C4-2B (cell line): ENCODE measurements at regions not wholly inside any gene's neighbourhood (a gene's known extent, or its start where the extent isn't known, plus 50 kb on each side); places are given as distances from the start of the nearest gene placed in this dataset.

Source experiments
- ZFX ChIP-seq: fragments of 450-650 bp; IDR thresholded peaks from 2 replicates; pipeline ENCODE4 v1.6.1; 2017
- TF ChIP-seq, protein P1 (sequence below): fragments of 450-650 bp; conservative IDR thresholded peaks from 2 replicates; pipeline ENCODE4 v1.5.1; 2017; ENCODE audit warnings: mild to moderate bottlenecking

GRCh38 chr21:17915976-17916375 is 96.8 kb upstream of the C21orf91 start:
- TF ChIP-seq, protein P1, sequence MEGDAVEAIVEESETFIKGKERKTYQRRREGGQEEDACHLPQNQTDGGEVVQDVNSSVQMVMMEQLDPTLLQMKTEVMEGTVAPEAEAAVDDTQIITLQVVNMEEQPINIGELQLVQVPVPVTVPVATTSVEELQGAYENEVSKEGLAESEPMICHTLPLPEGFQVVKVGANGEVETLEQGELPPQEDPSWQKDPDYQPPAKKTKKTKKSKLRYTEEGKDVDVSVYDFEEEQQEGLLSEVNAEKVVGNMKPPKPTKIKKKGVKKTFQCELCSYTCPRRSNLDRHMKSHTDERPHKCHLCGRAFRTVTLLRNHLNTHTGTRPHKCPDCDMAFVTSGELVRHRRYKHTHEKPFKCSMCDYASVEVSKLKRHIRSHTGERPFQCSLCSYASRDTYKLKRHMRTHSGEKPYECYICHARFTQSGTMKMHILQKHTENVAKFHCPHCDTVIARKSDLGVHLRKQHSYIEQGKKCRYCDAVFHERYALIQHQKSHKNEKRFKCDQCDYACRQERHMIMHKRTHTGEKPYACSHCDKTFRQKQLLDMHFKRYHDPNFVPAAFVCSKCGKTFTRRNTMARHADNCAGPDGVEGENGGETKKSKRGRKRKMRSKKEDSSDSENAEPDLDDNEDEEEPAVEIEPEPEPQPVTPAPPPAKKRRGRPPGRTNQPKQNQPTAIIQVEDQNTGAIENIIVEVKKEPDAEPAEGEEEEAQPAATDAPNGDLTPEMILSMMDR = no peak
- no peak for TF ChIP-seq ZFX
